Cardiac muscle cell (in vitro differentiated cells and primary cell): ENCODE measurements at regions not wholly inside any gene's neighbourhood (a gene's known extent, or its start where the extent isn't known, plus 50 kb on each side); places are given as distances from the start of the nearest gene placed in this dataset.

Experiments used
- DNase-seq, 2 donors: peaks; one replicate each; pipeline versions ENCODE4 v3.0.0 to v3.0.0-alpha.2; 2010 to 2017; ENCODE audit warnings: low read depth in 1 of 2, low spot score in 1 of 2
- H3K27ac ChIP-seq: fragments of 200-600 bp; sonication (generic); 2 replicates; pipeline ENCODE4 v1.5.1; 2016
- H3K27me3 ChIP-seq: fragments of 200-600 bp; sonication (generic); 2 replicates; pipeline ENCODE4 v1.6.0; 2016; ENCODE audit warnings: control low read depth
- H3K36me3 ChIP-seq: fragments of 200-600 bp; sonication (generic); 2 replicates; pipeline ENCODE4 v1.5.1; 2016; ENCODE audit warnings: control low read depth
- H3K4me1 ChIP-seq: fragments of 200-600 bp; sonication (generic); 2 replicates; pipeline ENCODE4 v1.8.1; 2017; ENCODE audit warnings: low read depth, mild to moderate bottlenecking, mixed run types
- H3K4me3 ChIP-seq: fragments of 200-600 bp; sonication (generic); 2 replicates; pipeline ENCODE4 v1.5.1; 2016; ENCODE audit warnings: mild to moderate bottlenecking
- H3K9me3 ChIP-seq: fragments of 200-600 bp; sonication (generic); 2 replicates; pipeline ENCODE4 v1.5.1; 2017; ENCODE audit warnings: low read depth, mild to moderate bottlenecking, control low read depth
- TF ChIP-seq, protein P1 (sequence below): IDR thresholded peaks from 2 replicates; pipeline ENCODE4 v1.5.1; 2012; ENCODE audit warnings: low read depth, mild to moderate bottlenecking, low read length

DNA sequence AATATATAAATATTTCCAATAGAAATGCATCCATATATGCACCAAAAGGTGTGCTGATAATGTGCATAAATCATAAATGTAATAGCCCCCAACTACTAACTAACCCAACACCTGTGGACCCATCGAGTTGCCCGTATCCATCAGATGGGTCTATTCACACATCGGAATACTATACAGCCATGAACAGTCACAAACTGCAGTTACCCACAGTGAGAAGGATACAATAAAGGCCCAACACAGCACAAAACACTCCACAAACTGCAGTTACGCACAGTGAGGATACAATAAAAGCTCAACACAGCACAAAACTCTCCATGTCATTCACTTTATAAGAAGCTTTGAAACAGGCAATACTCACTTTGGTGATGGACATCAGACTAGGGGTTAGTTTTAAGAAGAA is 145.3 kb upstream of the OTOS start:
- H3K4me1 ChIP-seq: no peaks in the 10 kb centered on the region
- no peak overlapping the region for H3K4me3 ChIP-seq
- TF ChIP-seq, protein P1, sequence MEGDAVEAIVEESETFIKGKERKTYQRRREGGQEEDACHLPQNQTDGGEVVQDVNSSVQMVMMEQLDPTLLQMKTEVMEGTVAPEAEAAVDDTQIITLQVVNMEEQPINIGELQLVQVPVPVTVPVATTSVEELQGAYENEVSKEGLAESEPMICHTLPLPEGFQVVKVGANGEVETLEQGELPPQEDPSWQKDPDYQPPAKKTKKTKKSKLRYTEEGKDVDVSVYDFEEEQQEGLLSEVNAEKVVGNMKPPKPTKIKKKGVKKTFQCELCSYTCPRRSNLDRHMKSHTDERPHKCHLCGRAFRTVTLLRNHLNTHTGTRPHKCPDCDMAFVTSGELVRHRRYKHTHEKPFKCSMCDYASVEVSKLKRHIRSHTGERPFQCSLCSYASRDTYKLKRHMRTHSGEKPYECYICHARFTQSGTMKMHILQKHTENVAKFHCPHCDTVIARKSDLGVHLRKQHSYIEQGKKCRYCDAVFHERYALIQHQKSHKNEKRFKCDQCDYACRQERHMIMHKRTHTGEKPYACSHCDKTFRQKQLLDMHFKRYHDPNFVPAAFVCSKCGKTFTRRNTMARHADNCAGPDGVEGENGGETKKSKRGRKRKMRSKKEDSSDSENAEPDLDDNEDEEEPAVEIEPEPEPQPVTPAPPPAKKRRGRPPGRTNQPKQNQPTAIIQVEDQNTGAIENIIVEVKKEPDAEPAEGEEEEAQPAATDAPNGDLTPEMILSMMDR: no peak
- no peak for DNase-seq
- no peak overlapping the region for H3K27ac ChIP-seq
- H3K9me3 ChIP-seq: no peaks in the 10 kb centered on the region
- H3K36me3 ChIP-seq: no peaks in the 10 kb centered on the region
- no peaks in the 10 kb centered on the region for H3K27me3 ChIP-seq

DNA sequence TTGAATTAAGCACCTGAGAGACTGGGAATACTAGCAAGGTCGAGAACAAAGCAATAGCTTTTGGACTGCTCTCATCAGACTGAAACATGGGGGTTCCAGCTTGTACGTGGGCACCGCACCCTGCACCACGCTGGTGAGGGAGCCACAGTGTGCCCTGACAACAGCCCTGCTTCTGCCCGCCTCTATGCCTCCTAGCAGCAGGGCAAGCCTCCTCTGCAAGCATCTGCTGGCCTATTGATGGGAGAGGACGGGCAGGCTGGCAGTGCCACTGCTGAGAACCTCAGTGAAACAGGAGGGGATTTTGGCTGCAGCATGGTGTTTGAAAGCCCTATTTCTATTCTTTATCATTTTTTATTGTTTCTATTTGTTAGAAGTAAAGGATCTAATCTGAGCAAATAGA is 146.1 kb upstream of the OTOS start:
- TF ChIP-seq, protein P1: no peak
- Histone ChIP-seq H3K4me3 (no peak overlapping the region), H3K36me3 (no peaks in the 10 kb centered on the region), H3K27ac (no peak overlapping the region), H3K27me3 (no peaks in the 10 kb centered on the region), H3K9me3 (no peaks in the 10 kb centered on the region), H3K4me1 (no peaks in the 10 kb centered on the region)
- no peak for DNase-seq

GRCh38 chr2:240287011-240287410 is 146.6 kb upstream of the OTOS start:
- no peak for DNase-seq
- H3K9me3 ChIP-seq: no peaks in the 10 kb centered on the region
- TF ChIP-seq, protein P1: no peak

GRCh38 chr2:240287496-240288086 is 147.1 kb upstream of the OTOS start:
- H3K4me3 ChIP-seq: no peak overlapping the region
- no peaks in the 10 kb centered on the region for H3K27me3 ChIP-seq
- H3K27ac ChIP-seq: no peak overlapping the region
- H3K9me3 ChIP-seq: no peaks in the 10 kb centered on the region
- TF ChIP-seq, protein P1: no peak
- no peak for DNase-seq
- no peaks in the 10 kb centered on the region for H3K36me3 ChIP-seq
- H3K4me1 ChIP-seq: no peaks in the 10 kb centered on the region

More at GRCh38 chr2:240287011-240287410, 146.6 kb upstream of the OTOS start:
- no peaks in the 10 kb centered on the region for H3K36me3 ChIP-seq
- no peaks in the 10 kb centered on the region for H3K27me3 ChIP-seq
- H3K4me3 ChIP-seq: no peak overlapping the region
- no peak overlapping the region for H3K27ac ChIP-seq
- no peaks in the 10 kb centered on the region for H3K4me1 ChIP-seq

- Histone ChIP-seq H3K27ac (no peak overlapping the region), H3K27me3 (no peaks in the 10 kb centered on the region), H3K4me1 (no peaks in the 10 kb centered on the region), H3K36me3 (no peaks in the 10 kb centered on the region), H3K4me3 (no peak overlapping the region), H3K9me3 (no peaks in the 10 kb centered on the region)
- TF ChIP-seq, protein P1: no peak
- DNase-seq: no peak
Measured at GRCh38 chr2:240288087-240288521, 147.4 kb upstream of the GPC1 start.
